ENCODE measurements at regions not wholly inside any gene's neighbourhood (a gene's known extent, or its start where the extent isn't known, plus 50 kb on each side); places are given as distances from the start of the nearest gene placed in this dataset.
"Not testable (repeated sequence)": the region's sequence is repeated elsewhere in the genome, so short reads cannot be mapped to it uniquely, and the experiment has no call there.

GRCh38 chr7:153569520-153569919 lies 482.7 kb upstream of the DPP6 start:
- DNase-seq; H3K4me3 Mint-ChIP-seq; H3K4me1 Mint-ChIP-seq; H3K27ac Mint-ChIP-seq; ATAC-seq (replicated peaks in 1 of 4); H3K4me1 ChIP-seq (ENCODE audit: control insufficient read depth in 1 of 2, extremely low read depth in 1 of 2, insufficient read depth in 2 of 2, low read length in 2 of 2); H3K27ac ChIP-seq (ENCODE audit: low read length); H3K36me3 Mint-ChIP-seq; H3K9me3 ChIP-seq; CTCF ChIA-PET; H3K27me3 Mint-ChIP-seq; H3K36me3 ChIP-seq (ENCODE audit: control insufficient read depth in 2 of 2, extremely low read depth in 1 of 2, insufficient read depth in 1 of 2, low read length in 1 of 2); H3K27me3 ChIP-seq (replicated peaks in 1 of 2; ENCODE audit: control insufficient read depth in 2 of 2, extremely low read depth in 1 of 2, insufficient read depth in 2 of 2, low read length in 1 of 2); H3K4me3 ChIP-seq (ENCODE audit: control insufficient read depth in 1 of 2, extremely low read depth in 1 of 2, low read length in 1 of 2); POLR2A ChIA-PET: not testable (repeated sequence)
- 100% methylated on average over 1 of the region's 1 CpG for WGBS (ENCODE audit: insufficient coverage)
- peaks cover 25 to 45% (median 40%) of the 10 kb centered on the region in 3 donors for H3K9me3 Mint-ChIP-seq

- H3K27me3 ChIP-seq (replicated peaks in 1 of 2; ENCODE audit: control insufficient read depth in 2 of 2, extremely low read depth in 1 of 2, insufficient read depth in 2 of 2, low read length in 1 of 2) = no peaks in the 10 kb centered on the region
- no peak overlapping the region for H3K4me3 ChIP-seq (ENCODE audit: control insufficient read depth in 1 of 2, extremely low read depth in 1 of 2, low read length in 1 of 2)
- peaks cover 3% of the 10 kb centered on the region for H3K9me3 ChIP-seq
- H3K4me1 ChIP-seq (ENCODE audit: control insufficient read depth in 1 of 2, extremely low read depth in 1 of 2, insufficient read depth in 2 of 2, low read length in 2 of 2) = no peaks in the 10 kb centered on the region
- Mint-ChIP-seq H3K27ac (no peak overlapping the region), H3K36me3 (no peaks in the 10 kb centered on the region), H3K4me1 (no peaks in the 10 kb centered on the region), H3K4me3 (no peak overlapping the region), H3K27me3 (no peaks in the 10 kb centered on the region), H3K9me3 (peaks cover 28 to 52% (median 47%) of the 10 kb centered on the region in 3 donors)
- no peaks in the 10 kb centered on the region for H3K36me3 ChIP-seq (ENCODE audit: control insufficient read depth in 2 of 2, extremely low read depth in 1 of 2, insufficient read depth in 1 of 2, low read length in 1 of 2)
- ATAC-seq (replicated peaks in 1 of 4) (no peak), DNase-seq (no peak)
- ChIA-PET CTCF (no interaction called here), POLR2A (no interaction called here)
- no peak overlapping the region for H3K27ac ChIP-seq (ENCODE audit: low read length)
- WGBS (ENCODE audit: insufficient coverage) = 100% methylated on average over 1 of the region's 1 CpG
Measured at GRCh38 chr7:153576096-153576495, 476.1 kb upstream of the DPP6 start.

- ATAC-seq (replicated peaks in 1 of 4) (no peak), DNase-seq (no peak)
- Histone ChIP-seq H3K4me3 (ENCODE audit: control insufficient read depth in 1 of 2, extremely low read depth in 1 of 2, low read length in 1 of 2) (no peak overlapping the region), H3K9me3 (peaks cover 3% of the 10 kb centered on the region), H3K27ac (ENCODE audit: low read length) (no peak overlapping the region), H3K4me1 (ENCODE audit: control insufficient read depth in 1 of 2, extremely low read depth in 1 of 2, insufficient read depth in 2 of 2, low read length in 2 of 2) (no peaks in the 10 kb centered on the region), H3K36me3 (ENCODE audit: control insufficient read depth in 2 of 2, extremely low read depth in 1 of 2, insufficient read depth in 1 of 2, low read length in 1 of 2) (no peaks in the 10 kb centered on the region), H3K27me3 (replicated peaks in 1 of 2; ENCODE audit: control insufficient read depth in 2 of 2, extremely low read depth in 1 of 2, insufficient read depth in 2 of 2, low read length in 1 of 2) (no peaks in the 10 kb centered on the region)
- POLR2A ChIA-PET = no interaction called here
- H3K9me3 Mint-ChIP-seq = peaks cover 17 to 37% (median 32%) of the 10 kb centered on the region in 3 donors
- no peaks in the 10 kb centered on the region for H3K4me1 Mint-ChIP-seq
- H3K4me3 Mint-ChIP-seq = no peak overlapping the region
- no peak overlapping the region for H3K27ac Mint-ChIP-seq
- no peaks in the 10 kb centered on the region for H3K36me3 Mint-ChIP-seq
- WGBS (ENCODE audit: insufficient coverage) = no CpG with 5 or more reads among the region's 3 CpGs
- H3K27me3 Mint-ChIP-seq = no peaks in the 10 kb centered on the region
- CTCF ChIA-PET = no interaction called here
Measured at GRCh38 chr7:153581419-153581818, 470.8 kb upstream of the DPP6 start.

GRCh38 chr7:153584132-153584531 lies 468.1 kb upstream of the DPP6 start:
- Mint-ChIP-seq H3K4me3 (no peak overlapping the region), H3K4me1 (no peaks in the 10 kb centered on the region), H3K27ac (no peak overlapping the region), H3K36me3 (no peaks in the 10 kb centered on the region), H3K9me3 (peaks cover 6 to 24% (median 16%) of the 10 kb centered on the region in 3 donors), H3K27me3 (no peaks in the 10 kb centered on the region)
- Histone ChIP-seq H3K4me1 (ENCODE audit: control insufficient read depth in 1 of 2, extremely low read depth in 1 of 2, insufficient read depth in 2 of 2, low read length in 2 of 2) (no peaks in the 10 kb centered on the region), H3K36me3 (ENCODE audit: control insufficient read depth in 2 of 2, extremely low read depth in 1 of 2, insufficient read depth in 1 of 2, low read length in 1 of 2) (no peaks in the 10 kb centered on the region), H3K27ac (ENCODE audit: low read length) (no peak overlapping the region), H3K9me3 (no peaks in the 10 kb centered on the region), H3K27me3 (replicated peaks in 1 of 2; ENCODE audit: control insufficient read depth in 2 of 2, extremely low read depth in 1 of 2, insufficient read depth in 2 of 2, low read length in 1 of 2) (no peaks in the 10 kb centered on the region), H3K4me3 (ENCODE audit: control insufficient read depth in 1 of 2, extremely low read depth in 1 of 2, low read length in 1 of 2) (no peak overlapping the region)
- 100% methylated on average over 1 of the region's 3 CpGs for WGBS (ENCODE audit: insufficient coverage)
- ChIA-PET CTCF (no interaction called here), POLR2A (no interaction called here)
- DNase-seq (no peak), ATAC-seq (replicated peaks in 1 of 4) (no peak)

GRCh38 chr7:153588586-153588985 lies 463.6 kb upstream of the DPP6 start:
- Histone ChIP-seq H3K4me1 (ENCODE audit: control insufficient read depth in 1 of 2, extremely low read depth in 1 of 2, insufficient read depth in 2 of 2, low read length in 2 of 2) (no peaks in the 10 kb centered on the region), H3K27me3 (replicated peaks in 1 of 2; ENCODE audit: control insufficient read depth in 2 of 2, extremely low read depth in 1 of 2, insufficient read depth in 2 of 2, low read length in 1 of 2) (no peaks in the 10 kb centered on the region), H3K9me3 (no peaks in the 10 kb centered on the region), H3K27ac (ENCODE audit: low read length) (no peak overlapping the region), H3K4me3 (ENCODE audit: control insufficient read depth in 1 of 2, extremely low read depth in 1 of 2, low read length in 1 of 2) (no peak overlapping the region), H3K36me3 (ENCODE audit: control insufficient read depth in 2 of 2, extremely low read depth in 1 of 2, insufficient read depth in 1 of 2, low read length in 1 of 2) (no peaks in the 10 kb centered on the region)
- Mint-ChIP-seq H3K27me3 (no peaks in the 10 kb centered on the region), H3K36me3 (no peaks in the 10 kb centered on the region), H3K4me3 (no peak overlapping the region), H3K27ac (no peak overlapping the region), H3K9me3 (peaks cover 10 to 17% (median 14%) of the 10 kb centered on the region in 3 donors), H3K4me1 (no peaks in the 10 kb centered on the region)
- DNase-seq (no peak), ATAC-seq (replicated peaks in 1 of 4) (no peak)
- WGBS (ENCODE audit: insufficient coverage) = no CpG with 5 or more reads among the region's 5 CpGs
- CTCF ChIA-PET = no interaction called here
- POLR2A ChIA-PET = no interaction called here

GRCh38 chr7:153590136-153590535 lies 462.1 kb upstream of the DPP6 start:
- ChIA-PET POLR2A (no interaction called here), CTCF (no interaction called here)
- Histone ChIP-seq H3K9me3 (no peaks in the 10 kb centered on the region), H3K27me3 (replicated peaks in 1 of 2; ENCODE audit: control insufficient read depth in 2 of 2, extremely low read depth in 1 of 2, insufficient read depth in 2 of 2, low read length in 1 of 2) (no peaks in the 10 kb centered on the region), H3K36me3 (ENCODE audit: control insufficient read depth in 2 of 2, extremely low read depth in 1 of 2, insufficient read depth in 1 of 2, low read length in 1 of 2) (no peaks in the 10 kb centered on the region), H3K27ac (ENCODE audit: low read length) (no peak overlapping the region), H3K4me1 (ENCODE audit: control insufficient read depth in 1 of 2, extremely low read depth in 1 of 2, insufficient read depth in 2 of 2, low read length in 2 of 2) (no peaks in the 10 kb centered on the region), H3K4me3 (ENCODE audit: control insufficient read depth in 1 of 2, extremely low read depth in 1 of 2, low read length in 1 of 2) (no peak overlapping the region)
- DNase-seq (no peak), ATAC-seq (replicated peaks in 1 of 4) (no peak)
- Mint-ChIP-seq H3K27me3 (no peaks in the 10 kb centered on the region), H3K27ac (no peak overlapping the region), H3K4me3 (no peak overlapping the region), H3K36me3 (no peaks in the 10 kb centered on the region), H3K4me1 (no peaks in the 10 kb centered on the region), H3K9me3 (peaks cover 10 to 13% (median 11%) of the 10 kb centered on the region in 3 donors)
- 79% methylated on average over 13 of the region's 16 CpGs for WGBS (ENCODE audit: insufficient coverage)

GRCh38 chr7:153590571-153590970 lies 461.6 kb upstream of the DPP6 start:
- H3K4me1 Mint-ChIP-seq = no peaks in the 10 kb centered on the region
- ChIA-PET CTCF (no interaction called here), POLR2A (no interaction called here)
- no peaks in the 10 kb centered on the region for H3K27me3 ChIP-seq (replicated peaks in 1 of 2; ENCODE audit: control insufficient read depth in 2 of 2, extremely low read depth in 1 of 2, insufficient read depth in 2 of 2, low read length in 1 of 2)
- H3K36me3 ChIP-seq (ENCODE audit: control insufficient read depth in 2 of 2, extremely low read depth in 1 of 2, insufficient read depth in 1 of 2, low read length in 1 of 2) = no peaks in the 10 kb centered on the region
- 87% methylated on average over 9 of the region's 11 CpGs for WGBS (ENCODE audit: insufficient coverage)
- no peaks in the 10 kb centered on the region for H3K27me3 Mint-ChIP-seq
- no peak overlapping the region for H3K27ac ChIP-seq (ENCODE audit: low read length)
- H3K36me3 Mint-ChIP-seq = no peaks in the 10 kb centered on the region
- no peak for DNase-seq
- ATAC-seq (replicated peaks in 1 of 4) = no peak
- no peaks in the 10 kb centered on the region for H3K4me1 ChIP-seq (ENCODE audit: control insufficient read depth in 1 of 2, extremely low read depth in 1 of 2, insufficient read depth in 2 of 2, low read length in 2 of 2)
- H3K9me3 ChIP-seq = no peaks in the 10 kb centered on the region
- H3K4me3 ChIP-seq (ENCODE audit: control insufficient read depth in 1 of 2, extremely low read depth in 1 of 2, low read length in 1 of 2) = no peak overlapping the region
- no peak overlapping the region for H3K27ac Mint-ChIP-seq
- peaks cover 13% of the 10 kb centered on the region in 3 donors for H3K9me3 Mint-ChIP-seq
- H3K4me3 Mint-ChIP-seq = no peak overlapping the region

Data from T-cell (primary cell).